ENCODE measurements at regions not wholly inside any gene's neighbourhood (a gene's known extent, or its start where the extent isn't known, plus 50 kb on each side); places are given as distances from the start of the nearest gene placed in this dataset.

DNA sequence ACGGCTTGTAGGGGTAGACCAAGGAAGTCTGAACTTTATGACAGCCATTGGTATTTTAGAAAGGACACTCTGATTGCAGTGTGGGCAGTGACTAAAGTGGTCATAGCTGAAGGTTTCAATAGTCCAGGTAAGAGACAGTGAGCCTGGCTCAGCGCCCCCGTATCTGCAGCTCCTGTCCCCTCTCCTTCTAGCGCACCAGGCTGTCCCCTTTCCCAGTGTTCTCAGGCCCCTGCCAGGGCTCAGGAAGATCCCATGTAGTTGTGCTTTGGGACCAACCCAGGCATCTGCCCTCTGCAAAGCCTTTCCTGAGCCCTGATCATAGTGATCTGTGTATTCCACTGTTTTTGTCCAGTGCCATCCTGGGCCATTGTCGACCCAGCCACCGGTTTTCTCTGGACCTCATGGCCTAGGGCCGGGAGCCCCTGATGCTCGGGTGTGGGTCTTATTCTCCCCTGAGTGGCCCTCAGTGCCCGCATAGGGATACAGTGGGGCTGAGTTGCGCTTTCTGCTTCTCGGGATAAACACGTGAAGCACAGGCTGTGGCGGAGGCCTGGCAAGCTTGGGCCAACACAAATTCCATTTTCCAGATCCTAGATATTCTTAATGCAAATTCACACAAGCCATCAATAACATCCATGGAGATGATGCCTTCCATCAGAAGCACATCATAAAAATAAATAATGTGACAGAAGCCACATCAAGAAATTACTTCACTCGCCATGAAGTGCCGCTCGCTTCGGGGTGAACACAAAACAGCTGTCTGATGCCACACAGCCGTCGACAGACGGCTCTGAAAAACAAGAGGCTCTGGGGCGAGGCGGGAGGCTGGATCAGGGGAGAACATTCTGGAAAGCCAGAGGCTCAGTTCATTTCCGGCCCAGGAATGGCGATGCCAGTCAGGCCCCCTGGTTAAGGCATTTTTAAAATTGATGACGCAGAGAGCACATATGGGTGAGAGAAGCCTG is 805.0 kb downstream of the TBC1D22A start:
- DNase-seq (ENCODE audit: low spot score), result no peak

DNA sequence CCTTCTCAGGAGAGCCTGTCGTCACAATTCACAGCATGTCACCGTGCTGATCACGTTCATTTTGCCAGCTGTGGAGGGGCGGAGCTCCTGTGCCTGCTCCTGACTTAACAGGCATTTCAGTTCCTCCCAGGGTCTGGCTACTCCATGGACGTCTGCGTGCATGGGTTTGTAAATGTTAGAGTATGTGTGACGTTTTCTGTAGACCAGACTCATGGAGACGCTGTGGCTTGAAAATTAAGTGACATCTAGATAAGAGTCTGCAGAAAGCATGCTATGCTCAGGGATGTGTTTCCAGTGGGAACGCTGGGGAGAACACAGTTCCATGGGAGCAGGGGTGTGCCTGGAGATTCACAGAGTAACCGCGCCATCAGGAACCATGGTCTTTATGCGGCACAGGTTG is 804.0 kb downstream of the TBC1D22A start:
- no peak for DNase-seq (ENCODE audit: low spot score)

DNA sequence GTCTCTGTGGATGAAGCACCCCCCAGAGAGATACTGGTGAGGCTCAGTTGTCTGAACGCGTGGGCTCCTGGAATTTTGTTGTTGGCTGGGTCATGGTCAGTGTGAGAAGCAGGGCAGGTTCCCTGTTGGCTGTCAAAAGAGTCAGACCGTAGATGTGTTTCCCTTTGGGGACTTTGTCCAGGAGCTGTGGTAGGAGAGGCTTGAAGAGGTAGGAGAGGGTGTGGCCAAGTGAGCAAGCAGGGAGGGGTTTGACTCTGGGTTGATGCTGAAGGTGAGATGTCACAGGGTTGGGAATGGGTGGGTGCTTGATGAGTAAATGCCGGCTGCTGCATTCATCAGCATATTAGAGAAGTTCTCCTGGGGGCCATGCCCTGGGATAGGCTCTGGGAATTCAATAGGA is 803.2 kb downstream of the TBC1D22A start:
- no peak for DNase-seq (ENCODE audit: low spot score)

DNA sequence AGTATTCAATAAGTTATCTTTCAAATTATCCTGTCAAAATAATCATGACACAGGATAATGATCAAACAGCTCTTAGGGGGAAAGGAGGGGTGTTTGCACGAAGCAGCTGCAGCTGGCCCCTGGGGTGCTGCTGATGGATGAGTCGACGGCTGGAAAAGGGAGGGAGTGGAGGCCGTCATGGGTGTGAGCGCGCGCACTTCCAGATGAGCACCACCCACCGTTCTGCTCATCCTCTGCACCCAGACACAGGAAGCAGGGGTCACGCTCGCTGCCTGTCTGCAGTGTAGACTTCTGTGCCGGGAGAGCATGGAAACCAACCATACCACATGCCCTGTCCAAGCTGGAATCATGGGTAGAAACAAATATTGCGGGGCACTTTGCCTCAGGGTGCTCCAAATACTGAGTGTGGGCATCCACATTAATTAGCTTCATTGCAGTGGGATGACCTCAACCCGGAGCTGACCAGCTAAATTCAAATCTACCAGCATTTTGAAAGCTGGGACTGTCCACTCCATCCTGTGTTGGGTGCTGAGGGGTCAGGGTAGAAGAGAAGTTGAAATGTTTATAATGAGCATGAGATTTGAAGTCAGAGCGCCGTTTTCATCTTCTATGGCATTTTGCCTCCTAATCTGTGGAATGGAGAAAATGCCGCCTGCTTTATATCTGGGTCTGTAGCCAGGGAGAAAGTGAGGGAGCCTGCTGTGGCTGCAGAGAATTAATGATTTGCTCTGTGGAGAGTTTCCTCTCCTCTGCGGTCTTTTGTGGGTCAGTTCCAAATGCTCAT is 802.4 kb downstream of the TBC1D22A start:
- no peak for DNase-seq (ENCODE audit: low spot score)

DNA sequence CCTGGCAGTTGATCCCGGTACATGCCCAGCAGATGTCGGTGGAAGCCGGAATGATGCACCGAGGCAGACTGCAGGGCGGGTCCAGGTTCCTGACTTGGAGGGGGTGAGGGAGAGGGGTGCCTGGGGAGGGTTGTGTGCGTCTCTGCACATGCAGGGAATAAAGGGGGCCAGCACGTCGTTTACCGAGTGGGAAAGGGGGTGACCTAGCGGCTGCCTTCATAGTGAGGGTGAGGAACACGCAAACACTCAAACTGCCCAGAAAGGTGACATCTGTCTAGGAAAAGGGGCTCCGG is 801.7 kb downstream of the TBC1D22A start:
- no peak for DNase-seq (ENCODE audit: low spot score)

DNA sequence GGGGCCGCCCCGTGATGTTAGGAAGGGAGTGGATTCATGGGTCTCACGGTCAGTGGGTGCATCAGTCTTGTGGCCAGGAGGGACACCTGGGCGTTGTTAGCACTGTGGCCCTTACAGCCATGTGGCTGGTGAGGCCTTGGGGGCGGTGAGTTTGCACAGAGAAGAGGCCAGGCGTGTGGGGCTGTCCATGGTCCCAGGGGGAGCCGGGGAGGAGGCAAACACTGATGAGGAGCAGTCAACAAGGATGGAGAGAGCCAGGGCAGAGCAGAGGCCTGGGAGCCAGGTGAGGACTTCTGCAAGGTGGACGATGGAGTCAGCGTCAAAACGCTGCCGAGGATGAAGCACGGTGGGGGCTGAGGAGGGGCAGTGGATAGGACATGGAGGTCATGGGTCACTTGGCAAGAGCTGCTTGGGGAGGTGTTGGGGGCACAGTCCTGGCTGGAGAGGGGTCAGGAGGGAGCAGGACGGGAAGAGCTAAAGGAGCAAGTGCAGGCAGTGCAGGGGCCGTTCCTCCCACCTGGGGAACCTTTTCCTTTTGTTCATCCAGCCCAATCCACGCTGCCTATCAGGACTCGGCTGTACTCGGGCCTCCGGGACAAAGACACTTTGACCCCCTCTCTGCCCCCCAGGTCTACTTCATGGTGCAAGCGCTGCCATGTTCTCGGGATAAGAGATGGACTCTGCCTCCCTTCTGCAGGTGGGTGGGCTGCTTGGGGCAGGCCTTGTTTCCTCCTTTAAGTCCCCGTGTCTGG is 801.1 kb downstream of the TBC1D22A start:
- no peak for DNase-seq (ENCODE audit: low spot score)

DNA sequence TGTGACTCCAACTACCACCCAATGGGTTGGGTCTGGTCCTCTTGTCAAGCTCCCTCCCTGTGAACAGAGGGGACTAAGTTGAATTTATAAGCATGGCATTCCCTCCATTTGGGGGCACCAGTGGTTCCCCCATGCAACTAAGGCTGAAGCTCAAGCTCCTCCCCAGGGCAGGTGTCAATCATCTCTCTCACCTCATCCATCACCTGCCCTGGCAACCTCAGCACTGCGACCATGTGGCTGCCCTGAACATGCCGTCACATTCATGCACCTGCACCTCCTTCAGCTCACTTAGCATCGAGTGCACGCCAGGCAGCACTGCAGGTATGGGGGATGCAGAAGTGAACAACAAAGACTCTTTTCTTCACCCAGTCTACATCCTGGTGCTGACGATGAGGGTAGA is 799.3 kb downstream of the TBC1D22A start:
- no peak for DNase-seq (ENCODE audit: low spot score)

DNA sequence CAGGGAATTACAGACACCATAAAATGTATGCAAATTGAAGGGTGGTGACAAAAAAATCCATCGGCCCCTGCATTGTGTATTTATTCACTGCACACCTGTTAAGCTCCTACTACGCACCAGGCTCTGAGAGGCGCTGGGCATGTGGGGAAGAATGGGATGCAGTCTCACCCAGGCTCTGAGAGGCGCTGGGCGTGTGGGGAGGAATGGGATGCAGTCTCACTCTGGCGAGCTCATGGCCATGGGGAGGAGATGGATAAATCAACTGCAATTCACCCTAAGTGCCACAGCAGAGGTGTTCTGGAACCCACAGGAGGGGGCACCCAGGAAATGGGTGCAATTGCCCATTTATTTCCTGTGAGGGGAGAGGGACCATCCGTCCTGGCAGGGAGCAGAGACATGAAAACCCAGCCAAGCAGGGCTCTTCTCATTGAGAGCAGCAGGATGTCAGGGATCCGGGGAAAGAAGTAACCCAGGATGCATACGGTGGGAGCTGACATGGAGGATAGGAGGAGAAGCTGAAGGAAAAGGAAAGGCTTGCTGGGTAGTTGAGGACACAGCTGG is 798.7 kb downstream of the TBC1D22A start:
- DNase-seq (ENCODE audit: low spot score), result no peak

DNA sequence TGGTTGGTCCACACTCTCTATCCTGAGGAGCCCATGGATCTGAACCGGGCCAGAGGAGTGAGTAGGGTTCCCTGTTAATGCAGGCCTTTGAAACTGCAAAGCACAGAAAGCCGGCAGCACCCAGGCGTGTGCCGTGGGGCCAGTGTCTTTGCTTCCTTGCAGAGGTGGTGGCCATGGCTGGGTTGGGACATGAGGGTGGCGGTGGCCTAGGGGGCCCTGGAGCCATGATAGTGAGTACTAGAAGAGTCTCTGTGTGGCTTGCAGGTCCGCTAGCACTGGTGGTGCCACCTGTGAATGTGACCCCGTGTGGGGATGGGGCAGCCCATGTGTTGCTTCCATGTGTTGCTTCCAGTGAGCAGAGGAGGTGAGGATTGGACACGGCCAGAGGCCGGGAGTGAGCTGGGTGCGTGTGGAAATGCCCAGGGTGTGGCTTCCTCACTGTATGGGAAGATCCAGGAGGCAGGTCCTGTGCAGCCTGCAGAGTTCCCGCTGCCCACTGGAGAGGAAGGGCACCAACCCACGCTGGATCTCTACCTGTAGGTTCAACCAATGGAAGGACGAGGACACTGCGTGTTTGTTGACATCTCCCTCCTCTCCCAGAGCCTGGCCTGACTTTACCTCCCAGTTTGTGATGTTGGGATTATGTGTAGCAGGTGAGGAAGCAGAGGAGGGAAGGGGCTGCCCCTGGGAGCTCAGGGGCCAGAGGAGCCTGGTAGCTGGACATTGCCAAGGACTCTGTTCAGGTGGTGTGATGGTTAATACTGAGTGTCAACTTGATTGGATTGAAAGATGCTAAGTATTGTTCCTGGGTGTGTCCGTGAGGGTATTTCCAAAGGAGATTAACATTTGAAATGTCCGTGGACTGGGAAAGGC is 796.6 kb downstream of the TBC1D22A start:
- DNase-seq (ENCODE audit: low spot score), result no peak

DNA sequence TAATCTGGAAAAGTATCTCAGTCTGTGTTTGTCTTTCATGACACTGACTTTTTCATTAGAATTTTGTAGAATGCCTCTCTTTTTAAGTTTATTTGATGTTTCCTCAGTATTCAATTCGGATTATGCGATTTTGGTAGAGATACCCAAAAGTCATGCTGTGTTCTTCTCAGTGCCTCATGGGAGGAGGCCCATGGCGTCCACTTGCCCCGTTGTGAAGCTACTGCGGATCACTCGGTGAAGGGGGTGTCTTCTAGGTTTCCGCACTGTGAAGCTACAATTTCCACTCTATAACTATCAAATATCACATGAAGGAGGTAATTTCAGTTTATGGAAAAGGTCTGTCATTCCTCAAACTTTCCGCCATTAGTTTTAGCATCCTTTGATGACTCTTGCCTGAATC is 794.0 kb downstream of the TBC1D22A start:
- DNase-seq (ENCODE audit: low spot score), result no peak

DNA sequence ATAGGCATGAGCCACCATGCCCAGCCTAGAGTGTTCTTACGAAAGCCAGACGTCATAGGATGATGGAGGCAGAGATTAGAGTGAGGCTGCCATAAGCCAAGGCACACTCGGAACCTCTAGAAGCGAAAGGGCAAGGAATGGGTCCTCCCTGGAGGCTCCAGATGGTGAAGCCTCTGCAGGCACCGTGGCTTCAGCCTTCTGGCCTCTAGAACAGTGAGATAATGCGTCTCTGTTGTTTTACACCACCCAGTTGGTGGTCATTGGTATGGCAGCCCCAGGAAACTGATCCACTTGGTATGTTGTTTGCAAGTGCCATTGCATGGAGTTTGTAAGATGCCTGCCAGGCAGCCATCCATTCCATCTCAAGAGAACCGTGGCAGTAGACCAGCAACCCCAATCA is 791.0 kb downstream of the TBC1D22A start:
- DNase-seq (ENCODE audit: low spot score), result no peak

DNA sequence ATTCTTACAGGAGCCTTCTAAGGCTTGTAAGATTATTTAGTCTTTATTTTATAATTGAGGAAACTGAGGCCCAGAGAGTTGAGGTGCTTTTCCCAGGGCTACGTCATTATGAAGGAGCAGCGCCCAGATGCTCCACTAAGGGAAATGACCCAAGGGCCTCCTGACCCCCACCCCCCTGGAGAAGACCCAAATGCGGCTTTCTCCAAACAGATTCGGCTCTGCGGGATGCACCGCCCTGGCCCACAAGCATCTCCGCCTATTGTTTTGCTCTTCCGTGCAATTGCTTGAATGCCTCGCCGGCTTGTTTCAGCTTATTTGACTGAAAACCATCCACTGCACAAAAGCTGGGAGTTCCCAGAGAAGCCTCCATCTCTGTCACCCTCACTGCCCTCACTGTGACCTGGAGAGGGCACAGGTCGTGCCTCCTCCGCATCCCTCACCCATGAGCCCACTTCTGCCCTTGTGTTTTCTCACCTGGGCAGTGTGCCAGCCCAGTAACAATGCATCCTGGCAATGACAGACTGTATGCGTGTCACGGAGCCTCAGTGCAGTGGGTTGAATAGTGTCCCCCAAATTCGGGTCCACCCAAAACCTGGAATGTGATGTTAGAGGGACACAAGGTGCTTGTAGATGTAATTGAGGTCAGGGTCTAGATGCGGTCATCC is 790.2 kb downstream of the TBC1D22A start:
- no peak for DNase-seq (ENCODE audit: low spot score)

DNA sequence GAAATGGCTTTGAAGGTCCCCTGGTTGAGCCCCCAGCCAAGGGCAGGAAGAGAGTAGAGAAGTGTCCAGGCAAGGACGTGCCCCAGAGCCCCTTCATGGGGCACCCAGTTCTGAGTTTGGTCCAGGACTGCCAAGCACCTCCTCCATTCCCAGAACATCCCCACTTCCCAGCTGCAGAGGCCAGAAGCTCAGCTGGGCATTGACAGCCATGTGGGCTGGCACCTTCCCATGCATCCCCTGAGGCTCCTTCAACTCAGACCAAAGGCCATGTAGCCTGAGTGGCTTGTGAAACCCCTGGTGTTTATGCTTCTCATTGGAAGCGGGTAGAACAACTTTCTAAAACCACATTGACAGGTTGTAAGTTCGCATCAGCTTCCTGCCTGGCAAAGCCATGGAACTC is 789.6 kb downstream of the TBC1D22A start:
- DNase-seq (ENCODE audit: low spot score), result no peak

DNA sequence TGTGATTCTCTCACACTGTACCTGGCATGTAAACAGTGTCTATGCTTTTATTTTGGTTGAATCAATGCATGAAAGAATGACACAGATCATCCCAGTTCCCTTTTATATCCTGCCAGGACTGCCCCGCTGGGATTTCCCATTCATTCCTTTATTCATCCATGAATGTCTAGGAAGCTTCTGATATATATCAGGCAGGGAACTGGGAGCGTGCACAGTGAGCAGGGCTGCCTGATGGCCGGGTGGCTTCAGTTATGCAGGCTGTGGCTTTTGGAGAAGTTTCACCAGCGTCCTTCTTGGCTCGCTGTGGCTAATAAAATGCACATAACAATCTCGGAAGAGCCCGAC is 789.0 kb downstream of the TBC1D22A start:
- no peak for DNase-seq (ENCODE audit: low spot score)

DNA sequence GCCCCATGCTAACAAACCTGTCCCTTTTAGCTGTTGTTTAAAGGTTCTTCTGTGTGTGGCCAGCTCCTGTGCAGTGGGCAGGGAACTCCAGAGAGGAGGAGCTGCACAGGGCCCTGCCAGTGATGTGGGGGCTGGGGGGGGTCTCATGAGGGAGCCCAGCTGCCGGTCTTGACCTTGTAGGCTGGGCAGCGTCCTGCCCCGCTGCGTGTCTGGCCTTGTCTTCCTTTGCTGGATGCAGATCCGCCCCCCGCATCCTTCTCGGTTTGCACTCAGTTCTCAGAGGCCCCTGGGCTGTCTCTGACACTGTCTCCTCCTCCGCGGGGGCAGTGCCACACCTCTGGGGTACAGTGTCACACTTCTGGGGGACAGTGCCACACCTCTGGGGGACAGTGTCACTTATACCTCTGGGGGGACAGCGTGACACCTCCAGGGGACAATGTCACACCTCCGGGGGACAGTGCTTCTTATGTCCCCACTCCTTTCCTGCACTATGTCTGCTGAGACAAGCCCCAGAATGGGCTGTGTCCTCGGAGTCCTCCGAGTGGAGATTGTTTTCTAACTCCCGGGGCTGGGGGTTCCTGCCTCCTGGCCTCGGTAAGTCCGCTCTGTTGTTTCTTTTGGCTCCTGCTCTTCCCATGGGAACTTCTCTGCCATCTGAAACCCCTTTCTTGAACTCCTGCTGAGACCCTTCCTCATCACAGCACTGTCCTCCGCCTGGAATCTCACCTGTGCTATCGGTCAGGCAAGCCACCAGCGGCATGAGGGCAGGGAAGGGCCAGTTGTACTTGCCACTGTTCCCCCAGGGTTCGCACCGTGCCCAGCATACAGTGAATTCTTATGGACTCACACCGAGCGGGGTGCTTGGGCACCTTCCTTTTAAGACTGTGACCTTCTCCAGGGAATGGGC is 788.3 kb downstream of the TBC1D22A start:
- DNase-seq (ENCODE audit: low spot score), result no peak

DNA sequence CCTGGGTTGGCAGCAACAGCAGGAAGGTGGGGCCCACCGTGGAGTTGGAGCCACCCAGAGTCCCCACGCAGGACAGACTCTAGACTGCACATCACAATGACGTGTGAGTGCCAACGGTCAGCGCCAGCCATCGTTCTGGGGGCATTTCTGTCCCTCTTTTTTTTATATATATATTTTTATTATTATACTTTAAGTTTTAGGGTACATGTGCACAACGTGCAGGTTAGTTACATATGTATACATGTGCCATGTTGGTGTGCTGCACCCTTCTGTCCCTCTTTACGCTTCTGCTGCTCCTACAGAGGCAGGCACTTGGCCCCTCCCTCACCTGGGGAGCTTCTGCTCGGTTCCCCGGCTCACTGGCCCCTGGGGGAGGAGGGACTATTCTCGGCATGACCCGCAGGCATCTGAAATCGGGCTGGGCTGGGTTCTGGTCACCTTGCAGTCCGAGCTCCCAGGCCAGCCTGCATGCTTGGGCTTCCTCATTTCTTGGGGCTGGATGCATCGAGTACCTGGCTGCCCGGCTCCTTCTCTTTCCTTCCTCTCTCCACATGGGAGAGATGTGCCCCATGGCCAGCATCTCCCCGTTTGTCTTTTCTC is 787.4 kb downstream of the TBC1D22A start:
- no peak for DNase-seq (ENCODE audit: low spot score)

DNA sequence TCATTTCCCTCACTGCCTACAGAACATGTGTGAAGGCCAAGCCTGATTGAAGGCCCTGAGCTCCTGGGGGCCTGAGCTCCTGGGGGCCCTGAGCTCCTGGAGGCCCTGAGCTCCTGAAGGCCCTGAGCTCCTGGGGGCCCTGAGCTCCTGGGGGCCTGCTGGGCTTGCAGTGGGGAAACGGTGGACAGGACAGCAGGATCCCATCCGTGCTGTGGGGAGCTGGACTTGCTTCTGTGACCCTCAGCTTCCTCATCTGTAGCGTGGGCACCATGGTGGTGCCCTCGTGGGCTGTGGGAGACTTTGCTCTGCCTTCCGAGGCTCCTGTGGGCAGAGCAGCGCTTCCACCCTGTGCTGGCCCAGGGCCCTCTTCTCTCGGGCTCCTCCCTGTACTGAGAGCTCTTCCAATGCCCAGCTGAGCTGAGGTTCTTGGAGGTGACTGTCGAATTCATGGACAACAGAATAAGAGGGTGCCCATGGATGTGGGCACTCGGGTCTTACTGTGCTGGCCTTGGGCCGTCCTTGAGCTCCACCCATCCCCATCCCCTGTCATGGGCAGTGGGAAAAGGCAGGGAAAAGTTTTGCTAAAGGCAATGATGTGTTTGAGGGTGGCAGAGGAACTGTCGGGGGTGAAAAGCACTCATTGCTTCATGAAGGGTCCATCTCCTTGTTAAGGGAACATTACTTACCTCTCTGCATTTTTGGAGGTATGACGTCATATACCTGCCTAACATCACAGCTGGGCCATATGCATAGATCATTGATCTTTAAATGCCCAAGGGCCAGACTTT is 786.7 kb downstream of the TBC1D22A start:
- DNase-seq (ENCODE audit: low spot score), result no peak

DNA sequence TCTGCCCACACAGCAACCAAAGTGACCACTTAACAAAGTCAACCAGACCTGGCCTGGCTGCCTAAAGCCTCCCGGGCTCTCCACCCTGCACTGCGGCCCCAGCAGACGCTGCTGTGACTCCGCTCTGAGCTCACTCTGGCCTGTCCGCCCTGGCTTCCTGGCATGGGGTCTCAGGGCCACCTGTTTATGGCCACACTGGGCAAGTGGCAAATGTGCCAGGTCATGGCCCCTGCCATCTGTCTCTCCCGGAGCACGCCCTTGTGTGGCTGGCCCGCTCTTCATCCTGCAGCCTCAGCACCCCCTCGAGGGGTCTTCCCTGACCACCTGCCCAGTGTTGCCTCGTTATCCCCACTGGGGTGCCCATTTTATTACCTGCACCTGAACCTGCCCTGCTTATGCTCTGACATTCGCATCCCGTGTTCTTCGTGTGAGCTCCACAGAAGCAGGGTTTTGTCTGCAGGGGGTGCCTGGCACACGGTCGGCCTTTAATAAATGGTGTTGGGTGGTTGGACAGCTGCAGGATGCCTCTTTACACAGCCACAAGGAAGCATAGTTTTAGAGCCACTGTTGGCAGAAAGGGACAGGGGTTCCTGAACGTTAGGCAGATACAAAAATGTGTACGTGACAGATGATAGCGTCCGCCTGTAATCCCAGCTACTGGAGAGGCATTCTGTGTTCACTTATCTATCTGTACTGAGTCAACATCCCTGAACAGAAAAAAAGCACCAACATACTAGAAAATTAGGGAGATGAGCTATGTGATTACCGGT is 785.6 kb downstream of the TBC1D22A start:
- no peak for DNase-seq (ENCODE audit: low spot score)
